WTC11 (cell line): ENCODE measurements at regions not wholly inside any gene's neighbourhood (a gene's known extent, or its start where the extent isn't known, plus 50 kb on each side); places are given as distances from the start of the nearest gene placed in this dataset.

Source experiments
- ATAC-seq: fragments of 200-7000 bp; cut with Tn5 transposase; 2 replicates; pipeline ENCODE4 v1.10.0; 2021; ENCODE audit warnings: mild to moderate bottlenecking, moderate library complexity
- CTCF ChIA-PET: fragments of 300-600 bp; sonication (Branson Sonifier 250); formaldehyde crosslinking; loops from one replicate; lab custom pipeline; 2021; ENCODE audit warnings: antibody characterized with exemption; lab: Charles Lee
- POLR2A ChIA-PET: fragments of 350-600 bp; sonication (Branson Sonifier 250); formaldehyde crosslinking; loops from one replicate; lab custom pipeline; 2021; ENCODE audit warnings: antibody characterized with exemption; lab: Charles Lee
- DNase-seq: peaks from one replicate; pipeline ENCODE4 v3.0.0; 2021; ENCODE audit warnings: low spot score
- H3K27ac Mint-ChIP-seq: 2 replicates; pipeline ENCODE4 v1.8.0; 2021; ENCODE audit warnings: mixed read lengths
- H3K27me3 Mint-ChIP-seq: 2 replicates; pipeline ENCODE4 v1.8.0; 2021; ENCODE audit warnings: low read depth, mild to moderate bottlenecking, moderate library complexity, mixed read lengths
- H3K36me3 Mint-ChIP-seq: 2 replicates; pipeline ENCODE4 v1.8.0; 2021; ENCODE audit warnings: mixed read lengths
- H3K4me1 Mint-ChIP-seq: 2 replicates; pipeline ENCODE4 v1.8.0; 2022; ENCODE audit warnings: mixed read lengths
- H3K4me3 Mint-ChIP-seq: 2 replicates; pipeline ENCODE4 v1.8.0; 2021; ENCODE audit warnings: mild to moderate bottlenecking, moderate library complexity, mixed read lengths
- H3K9me3 Mint-ChIP-seq: 2 replicates; pipeline ENCODE4 v1.8.0; 2021; ENCODE audit warnings: mixed read lengths
- CDX4 ChIP-seq: fragments of 250-450 bp; sonication (Bioruptor Pico); IDR thresholded peaks from 2 replicates; pipeline ENCODE4 v1.9.0; 2021; ENCODE audit warnings: moderate library complexity, mild to moderate bottlenecking, inconsistent platforms, borderline replicate concordance
- CTCF ChIP-seq: fragments of 200-600 bp; IDR thresholded peaks from 2 replicates; pipeline ENCODE4 v1.8.0; 2022; ENCODE audit warnings: antibody characterized with exemption
- EMX1 ChIP-seq: fragments of 250-450 bp; sonication (Bioruptor Pico); IDR thresholded peaks from 2 replicates; pipeline ENCODE4 v1.8.0; 2021; ENCODE audit warnings: mild to moderate bottlenecking
- ETV6 ChIP-seq: sonication (generic); formaldehyde crosslinking; IDR thresholded peaks from 2 replicates; pipeline ENCODE4 v1.8.1; 2022; ENCODE audit warnings: mild to moderate bottlenecking, missing genetic modification reagents
- FOXJ3 ChIP-seq: sonication (generic); formaldehyde crosslinking; IDR thresholded peaks from 2 replicates; pipeline ENCODE4 v1.9.0; 2021; ENCODE audit warnings: missing genetic modification reagents, mild to moderate bottlenecking, borderline replicate concordance
- HMGA2 ChIP-seq: fragments of 250-450 bp; sonication (Bioruptor Pico); IDR thresholded peaks from 2 replicates; pipeline ENCODE4 v1.4.0; 2021; ENCODE audit warnings: mild to moderate bottlenecking, moderate library complexity
- MLX ChIP-seq: sonication (generic); formaldehyde crosslinking; IDR thresholded peaks from 2 replicates; pipeline ENCODE4 v1.8.1; 2023; ENCODE audit warnings: mild to moderate bottlenecking, missing genetic modification reagents, moderate library complexity
- MXD4 ChIP-seq: fragments of 250-450 bp; sonication (Bioruptor Pico); IDR thresholded peaks from 2 replicates; pipeline ENCODE4 v1.8.0; 2021; ENCODE audit warnings: mild to moderate bottlenecking, moderate library complexity, borderline replicate concordance
- PRDM15 ChIP-seq: sonication (generic); formaldehyde crosslinking; IDR thresholded peaks from 2 replicates; pipeline ENCODE4 v1.8.0; 2022; ENCODE audit warnings: missing genetic modification reagents
- RORB ChIP-seq: fragments of 250-450 bp; sonication (Bioruptor Pico); IDR thresholded peaks from 2 replicates; pipeline ENCODE4 v1.9.0; 2021; ENCODE audit warnings: mild to moderate bottlenecking
- TEAD1 ChIP-seq: sonication (generic); formaldehyde crosslinking; IDR thresholded peaks from 2 replicates; pipeline ENCODE4 v1.8.0; 2022; ENCODE audit warnings: mild to moderate bottlenecking, missing genetic modification reagents
- TEAD4 ChIP-seq: sonication (generic); formaldehyde crosslinking; IDR thresholded peaks from 2 replicates; pipeline ENCODE4 v1.8.0; 2022; ENCODE audit warnings: mild to moderate bottlenecking, missing genetic modification reagents
- ZBTB21 ChIP-seq: sonication (generic); formaldehyde crosslinking; IDR thresholded peaks from 2 replicates; pipeline ENCODE4 v1.8.1; 2023; ENCODE audit warnings: mild to moderate bottlenecking, missing genetic modification reagents, borderline replicate concordance
- ZNF232 ChIP-seq: sonication (generic); formaldehyde crosslinking; IDR thresholded peaks from 2 replicates; pipeline ENCODE4 v1.8.0; 2022; ENCODE audit warnings: mild to moderate bottlenecking, missing genetic modification reagents
- ZSCAN18 ChIP-seq: fragments of 250-450 bp; sonication (Bioruptor Pico); IDR thresholded peaks from 2 replicates; pipeline ENCODE4 v2.1.2; 2022; ENCODE audit warnings: mild to moderate bottlenecking, moderate library complexity

- H3K4me1 Mint-ChIP-seq, result no peaks in the 10 kb centered on the region
- POLR2A ChIA-PET, result no interaction called here
- no peaks in the 10 kb centered on the region for H3K36me3 Mint-ChIP-seq
- no peak for ATAC-seq
- H3K4me3 Mint-ChIP-seq, result no peak overlapping the region
- CTCF ChIA-PET, result interaction anchor here (1.4 to 2.4 kb wide), 4 partner anchors 26 to 309 kb away, joined by 3 to 10 read pairs (median 4); no protein-coding TSS in a partner anchor
- no peaks in the 10 kb centered on the region for H3K9me3 Mint-ChIP-seq
- no peaks in the 10 kb centered on the region for H3K27me3 Mint-ChIP-seq
- DNase-seq, result no peak
- TF ChIP-seq RORB (CRISPR knock-in tag) (no peak), FOXJ3 (CRISPR knock-in tag) (no peak), MLX (CRISPR knock-in tag) (no peak)
- no peak overlapping the region for H3K27ac Mint-ChIP-seq
These were observed 223.8 kb downstream of the TTC32 start for GRCh38 chr2:19677825-19678518.

GRCh38 chr2:19677215-19677777, 224.5 kb downstream of the TTC32 start:
- no peaks in the 10 kb centered on the region for H3K27me3 Mint-ChIP-seq
- no peak for ATAC-seq
- POLR2A ChIA-PET, result interaction anchor here (0.8 kb wide), 1 partner anchor 9 kb away, joined by 3 read pairs; no protein-coding TSS in a partner anchor

GRCh38 chr2:19676770-19677169, 225.0 kb downstream of the TTC32 start:
- H3K4me3 Mint-ChIP-seq, result no peak overlapping the region
- no peak overlapping the region for H3K27ac Mint-ChIP-seq
- DNase-seq (peak; percentile 56), ATAC-seq (peak; percentile 95)
- POLR2A ChIA-PET, result interaction anchor here (0.8 kb wide), 1 partner anchor 9 kb away, joined by 3 read pairs; no protein-coding TSS in a partner anchor
- H3K9me3 Mint-ChIP-seq, result no peaks in the 10 kb centered on the region
- H3K27me3 Mint-ChIP-seq, result no peaks in the 10 kb centered on the region
- no peaks in the 10 kb centered on the region for H3K36me3 Mint-ChIP-seq
- CTCF ChIA-PET, result interaction anchor here (0.9 to 2.4 kb wide), 7 partner anchors 10 to 316 kb away, joined by 3 to 10 read pairs (median 4); no protein-coding TSS in a partner anchor
- peak; percentile 24; the same call in 1 of the 2 replicates for TF ChIP-seq CTCF
- TF ChIP-seq HMGA2 (CRISPR knock-in tag), result no peak
- H3K4me1 Mint-ChIP-seq, result no peaks in the 10 kb centered on the region

More at GRCh38 chr2:19677215-19677777, 224.5 kb downstream of the TTC32 start:
- Mint-ChIP-seq H3K9me3 (no peaks in the 10 kb centered on the region), H3K36me3 (no peaks in the 10 kb centered on the region), H3K4me3 (no peak overlapping the region), H3K27ac (no peak overlapping the region), H3K4me1 (no peaks in the 10 kb centered on the region)
- no peak for TF ChIP-seq ZSCAN18 (CRISPR knock-in tag)
- TF ChIP-seq ZNF232 (CRISPR knock-in tag), result no peak
- CTCF ChIA-PET, result interaction anchor here (0.9 to 2.4 kb wide), 8 partner anchors 10 to 317 kb away, joined by 3 to 10 read pairs (median 4); no protein-coding TSS in a partner anchor
- DNase-seq, result no peak

- DNase-seq (no peak), ATAC-seq (no peak)
- CTCF ChIA-PET, result interaction anchor here (0.9 to 2.4 kb wide), 4 partner anchors 11 to 315 kb away, joined by 4 to 10 read pairs (median 4); no protein-coding TSS in a partner anchor
- H3K9me3 Mint-ChIP-seq, result no peaks in the 10 kb centered on the region
- H3K27ac Mint-ChIP-seq, result no peak overlapping the region
- no peaks in the 10 kb centered on the region for H3K36me3 Mint-ChIP-seq
- POLR2A ChIA-PET, result no interaction called here
- H3K27me3 Mint-ChIP-seq, result no peaks in the 10 kb centered on the region
- no peaks in the 10 kb centered on the region for H3K4me1 Mint-ChIP-seq
- no peak overlapping the region for H3K4me3 Mint-ChIP-seq
- no peak for TF ChIP-seq PRDM15 (CRISPR knock-in tag)
- no peak for TF ChIP-seq ZBTB21 (CRISPR knock-in tag)
- TF ChIP-seq TEAD1, result no peak
- TF ChIP-seq ETV6, result no peak
- TF ChIP-seq CDX4, result no peak
- TF ChIP-seq EMX1 (CRISPR knock-in tag), result no peak
- TF ChIP-seq TEAD4 (CRISPR knock-in tag), result no peak
- TF ChIP-seq CTCF, result no peak
- TF ChIP-seq MXD4, result no peak
These were observed 225.8 kb downstream of the TTC32 start for GRCh38 chr2:19675856-19676460.
